ENCODE measurements at regions not wholly inside any gene's neighbourhood (a gene's known extent, or its start where the extent isn't known, plus 50 kb on each side); places are given as distances from the start of the nearest gene placed in this dataset.
"Not testable (repeated sequence)": the region's sequence is repeated elsewhere in the genome, so short reads cannot be mapped to it uniquely, and the experiment has no call there.

GRCh38 chr3:10722911-10723310, 93.1 kb upstream of the SLC6A11 start:
- H3K36me3 Mint-ChIP-seq (ENCODE audit: low read depth) = no peaks in the 10 kb centered on the region
- H3K27me3 Mint-ChIP-seq = peaks cover 2% of the 10 kb centered on the region
- no peaks in the 10 kb centered on the region for H3K9me3 Mint-ChIP-seq
- H3K27ac Mint-ChIP-seq = no peak overlapping the region
- H3K4me1 Mint-ChIP-seq = no peaks in the 10 kb centered on the region
- no peak overlapping the region for H3K4me3 Mint-ChIP-seq
- DNase-seq = no peak
- intact Hi-C loops (cut with micrococcal nuclease) = no loop called here

- intact Hi-C loops (cut with micrococcal nuclease) = no loop called here
- no peak overlapping the region for H3K27ac Mint-ChIP-seq
- H3K9me3 Mint-ChIP-seq = no peaks in the 10 kb centered on the region
- no peaks in the 10 kb centered on the region for H3K4me1 Mint-ChIP-seq
- peaks cover 5% of the 10 kb centered on the region for H3K27me3 Mint-ChIP-seq
- no peak for DNase-seq
- H3K4me3 Mint-ChIP-seq = no peak overlapping the region
- no peaks in the 10 kb centered on the region for H3K36me3 Mint-ChIP-seq (ENCODE audit: low read depth)
Observed at GRCh38 chr3:10723991-10724390, 92.0 kb upstream of the SLC6A11 start.

GRCh38 chr3:10725067-10725466, 91.0 kb upstream of the SLC6A11 start:
- intact Hi-C loops (cut with micrococcal nuclease) = no loop called here
- Mint-ChIP-seq H3K4me1 (no peaks in the 10 kb centered on the region), H3K4me3 (no peak overlapping the region), H3K36me3 (ENCODE audit: low read depth) (no peaks in the 10 kb centered on the region), H3K27ac (no peak overlapping the region), H3K9me3 (no peaks in the 10 kb centered on the region), H3K27me3 (peaks cover 5% of the 10 kb centered on the region)
- DNase-seq = no peak

- no peaks in the 10 kb centered on the region for H3K36me3 Mint-ChIP-seq (ENCODE audit: low read depth)
- intact Hi-C loops (cut with micrococcal nuclease) = no loop called here
- H3K9me3 Mint-ChIP-seq = no peaks in the 10 kb centered on the region
- no peaks in the 10 kb centered on the region for H3K4me1 Mint-ChIP-seq
- H3K4me3 Mint-ChIP-seq = no peak overlapping the region
- no peak overlapping the region for H3K27ac Mint-ChIP-seq
- H3K27me3 Mint-ChIP-seq = peaks cover 4% of the 10 kb centered on the region
- no peak for DNase-seq
Observed at GRCh38 chr3:10725846-10726245, 90.2 kb upstream of the SLC6A11 start.

GRCh38 chr3:10726787-10727186, 89.2 kb upstream of the SLC6A11 start:
- no peak for DNase-seq
- H3K36me3 Mint-ChIP-seq (ENCODE audit: low read depth) = no peaks in the 10 kb centered on the region
- intact Hi-C loops (cut with micrococcal nuclease) = no loop called here
- H3K4me3 Mint-ChIP-seq = no peak overlapping the region
- H3K27ac Mint-ChIP-seq = no peak overlapping the region
- H3K4me1 Mint-ChIP-seq = no peaks in the 10 kb centered on the region
- H3K9me3 Mint-ChIP-seq = peaks cover 5% of the 10 kb centered on the region
- H3K27me3 Mint-ChIP-seq = peaks cover 7% of the 10 kb centered on the region

GRCh38 chr3:10729439-10729838, 86.6 kb upstream of the SLC6A11 start:
- Mint-ChIP-seq H3K36me3 (ENCODE audit: low read depth) (no peaks in the 10 kb centered on the region), H3K27ac (no peak overlapping the region), H3K4me3 (no peak overlapping the region), H3K27me3 (peaks cover 11% of the 10 kb centered on the region), H3K9me3 (peaks cover 24% of the 10 kb centered on the region), H3K4me1 (no peaks in the 10 kb centered on the region)
- DNase-seq = no peak
- intact Hi-C loops (cut with micrococcal nuclease) = no loop called here

GRCh38 chr3:10732292-10732691, 83.7 kb upstream of the SLC6A11 start:
- H3K9me3 Mint-ChIP-seq = peaks cover 24% of the 10 kb centered on the region
- no peaks in the 10 kb centered on the region for H3K36me3 Mint-ChIP-seq (ENCODE audit: low read depth)
- H3K4me1 Mint-ChIP-seq = no peaks in the 10 kb centered on the region
- no peak for DNase-seq
- H3K4me3 Mint-ChIP-seq = no peak overlapping the region
- peaks cover 12% of the 10 kb centered on the region for H3K27me3 Mint-ChIP-seq
- intact Hi-C loops (cut with micrococcal nuclease) = no loop called here
- no peak overlapping the region for H3K27ac Mint-ChIP-seq

GRCh38 chr3:10733297-10733696, 82.7 kb upstream of the SLC6A11 start:
- Mint-ChIP-seq H3K27me3 (peaks cover 19% of the 10 kb centered on the region), H3K9me3 (peaks cover 24% of the 10 kb centered on the region)

GRCh38 chr3:10736444-10736843, 79.6 kb upstream of the SLC6A11 start:
- H3K4me3 Mint-ChIP-seq; H3K36me3 Mint-ChIP-seq (ENCODE audit: low read depth); intact Hi-C loops (cut with micrococcal nuclease); H3K27ac Mint-ChIP-seq; H3K4me1 Mint-ChIP-seq; DNase-seq: not testable (repeated sequence)
- Mint-ChIP-seq H3K9me3 (peaks cover 19% of the 10 kb centered on the region), H3K27me3 (peaks cover 23% of the 10 kb centered on the region)

More at GRCh38 chr3:10733297-10733696, 82.7 kb upstream of the SLC6A11 start:
- no peak overlapping the region for H3K27ac Mint-ChIP-seq
- peaks cover 2% of the 10 kb centered on the region for H3K4me1 Mint-ChIP-seq
- intact Hi-C loops (cut with micrococcal nuclease) = no loop called here
- no peaks in the 10 kb centered on the region for H3K36me3 Mint-ChIP-seq (ENCODE audit: low read depth)
- no peak for DNase-seq
- no peak overlapping the region for H3K4me3 Mint-ChIP-seq

GRCh38 chr3:10737785-10738184, 78.2 kb upstream of the SLC6A11 start:
- peaks cover 21% of the 10 kb centered on the region for H3K27me3 Mint-ChIP-seq
- peaks cover 9% of the 10 kb centered on the region for H3K4me1 Mint-ChIP-seq
- H3K27ac Mint-ChIP-seq = no peak overlapping the region
- intact Hi-C loops (cut with micrococcal nuclease) = loop anchor here (2.0 kb wide), 1 partner anchor 393 kb away; no protein-coding TSS in a partner anchor
- H3K9me3 Mint-ChIP-seq = peaks cover 13% of the 10 kb centered on the region
- no peaks in the 10 kb centered on the region for H3K36me3 Mint-ChIP-seq (ENCODE audit: low read depth)
- DNase-seq = no peak
- no peak overlapping the region for H3K4me3 Mint-ChIP-seq

- Mint-ChIP-seq H3K4me3 (peak overlapping the region; percentile 9), H3K4me1 (peaks cover 9% of the 10 kb centered on the region), H3K36me3 (ENCODE audit: low read depth) (no peaks in the 10 kb centered on the region), H3K27ac (no peak overlapping the region), H3K9me3 (peaks cover 5% of the 10 kb centered on the region), H3K27me3 (peaks cover 21% of the 10 kb centered on the region)
- DNase-seq = peak; percentile 93
- intact Hi-C loops (cut with micrococcal nuclease) = loop anchor here (1.0 to 2.0 kb wide), 2 partner anchors 321 to 394 kb away; no protein-coding TSS in a partner anchor
Observed at GRCh38 chr3:10738688-10739372, 77.2 kb upstream of the SLC6A11 start.

GRCh38 chr3:10740954-10741353, 75.1 kb upstream of the SLC6A11 start:
- Mint-ChIP-seq H3K4me3 (no peak overlapping the region), H3K27ac (no peak overlapping the region), H3K36me3 (ENCODE audit: low read depth) (no peaks in the 10 kb centered on the region), H3K4me1 (peaks cover 9% of the 10 kb centered on the region), H3K9me3 (no peaks in the 10 kb centered on the region), H3K27me3 (peaks cover 19% of the 10 kb centered on the region)
- intact Hi-C loops (cut with micrococcal nuclease) = no loop called here
- no peak for DNase-seq

GRCh38 chr3:10741891-10742671, 73.9 kb upstream of the SLC6A11 start:
- Mint-ChIP-seq H3K4me1 (peaks cover 9% of the 10 kb centered on the region), H3K27me3 (peaks cover 19% of the 10 kb centered on the region)

GRCh38 chr3:10743366-10744097, 72.5 kb upstream of the SLC6A11 start:
- peaks cover 7% of the 10 kb centered on the region for H3K27me3 Mint-ChIP-seq
- intact Hi-C loops (cut with micrococcal nuclease) = no loop called here
- H3K4me1 Mint-ChIP-seq = peaks cover 6% of the 10 kb centered on the region
- no peak overlapping the region for H3K4me3 Mint-ChIP-seq
- no peak for DNase-seq
- no peaks in the 10 kb centered on the region for H3K9me3 Mint-ChIP-seq
- no peak overlapping the region for H3K27ac Mint-ChIP-seq
- H3K36me3 Mint-ChIP-seq (ENCODE audit: low read depth) = no peaks in the 10 kb centered on the region

More at GRCh38 chr3:10741891-10742671, 73.9 kb upstream of the SLC6A11 start:
- intact Hi-C loops (cut with micrococcal nuclease) = no loop called here
- H3K27ac Mint-ChIP-seq = no peak overlapping the region
- no peak overlapping the region for H3K4me3 Mint-ChIP-seq
- H3K36me3 Mint-ChIP-seq (ENCODE audit: low read depth) = no peaks in the 10 kb centered on the region
- DNase-seq = no peak
- H3K9me3 Mint-ChIP-seq = no peaks in the 10 kb centered on the region

Data from activated CD4-positive, alpha-beta T cell treated with anti-CD3 and anti-CD28 coated beads, Interleukin-2, amount 10 ng/mL, durations not matched to agents 24 days and 14 days (primary cell).